ENCODE measurements at regions not wholly inside any gene's neighbourhood (a gene's known extent, or its start where the extent isn't known, plus 50 kb on each side); places are given as distances from the start of the nearest gene placed in this dataset.
A peak's percentile ranks its signal among the peaks of the same experiment; 100 is the strongest.

DNA sequence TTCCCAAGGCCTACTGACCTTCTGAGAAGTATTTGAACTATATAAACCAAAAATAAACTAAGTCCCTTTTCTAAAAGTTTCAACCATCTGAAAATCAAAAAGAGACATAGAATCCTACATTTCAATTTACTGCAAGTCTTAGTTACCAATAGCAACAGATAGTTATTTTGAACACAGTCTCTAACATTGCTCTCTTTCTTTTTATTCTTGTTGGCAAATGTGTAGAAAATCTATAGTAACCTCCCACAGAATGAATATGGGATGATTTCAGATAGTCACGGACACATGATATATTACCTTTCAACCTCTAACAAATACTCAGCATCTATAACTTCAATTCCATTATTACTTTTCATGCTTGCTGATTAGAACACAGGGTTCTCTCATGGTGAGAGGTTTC lies 68.9 kb upstream of the RAB3GAP2 start:
- no peaks in the 10 kb centered on the region for H3K9me1 ChIP-seq (ENCODE audit: control insufficient read depth, extremely low read depth, insufficient read depth, low read length)
- H4K20me1 ChIP-seq (ENCODE audit: control insufficient read depth, extremely low read depth, insufficient read depth, low read length) = no peaks in the 10 kb centered on the region
- H3K36me3 ChIP-seq (ENCODE audit: control insufficient read depth in 2 of 2, extremely low read depth in 1 of 2, insufficient read depth in 2 of 2, low read length in 2 of 2) = no peaks in the 10 kb centered on the region
- no peaks in the 10 kb centered on the region for H3K79me2 ChIP-seq (ENCODE audit: control insufficient read depth, insufficient read depth, low read length)
- FAIRE-seq (no peak), DNase-seq (ENCODE audit: low read depth, low spot score) (no peak)
- H3K9me3 ChIP-seq (ENCODE audit: control insufficient read depth, low read depth, low read length) = no peaks in the 10 kb centered on the region
- no peak overlapping the region for H3K9ac ChIP-seq (ENCODE audit: control insufficient read depth, extremely low read depth, insufficient read depth, low read length)
- dilution Hi-C loops (cut with MboI; ENCODE audit: extremely low pct_ligation_motif_present, low sequenced_read_pairs) = no loop called here
- TF ChIP-seq EZH2 (IDR thresholded peaks at IDR 0.05; ENCODE audit: low read length) = no peak
- TF ChIP-seq, protein P1, sequence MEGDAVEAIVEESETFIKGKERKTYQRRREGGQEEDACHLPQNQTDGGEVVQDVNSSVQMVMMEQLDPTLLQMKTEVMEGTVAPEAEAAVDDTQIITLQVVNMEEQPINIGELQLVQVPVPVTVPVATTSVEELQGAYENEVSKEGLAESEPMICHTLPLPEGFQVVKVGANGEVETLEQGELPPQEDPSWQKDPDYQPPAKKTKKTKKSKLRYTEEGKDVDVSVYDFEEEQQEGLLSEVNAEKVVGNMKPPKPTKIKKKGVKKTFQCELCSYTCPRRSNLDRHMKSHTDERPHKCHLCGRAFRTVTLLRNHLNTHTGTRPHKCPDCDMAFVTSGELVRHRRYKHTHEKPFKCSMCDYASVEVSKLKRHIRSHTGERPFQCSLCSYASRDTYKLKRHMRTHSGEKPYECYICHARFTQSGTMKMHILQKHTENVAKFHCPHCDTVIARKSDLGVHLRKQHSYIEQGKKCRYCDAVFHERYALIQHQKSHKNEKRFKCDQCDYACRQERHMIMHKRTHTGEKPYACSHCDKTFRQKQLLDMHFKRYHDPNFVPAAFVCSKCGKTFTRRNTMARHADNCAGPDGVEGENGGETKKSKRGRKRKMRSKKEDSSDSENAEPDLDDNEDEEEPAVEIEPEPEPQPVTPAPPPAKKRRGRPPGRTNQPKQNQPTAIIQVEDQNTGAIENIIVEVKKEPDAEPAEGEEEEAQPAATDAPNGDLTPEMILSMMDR (optimal IDR thresholded peaks at IDR 0.05 in 1 of 3, IDR thresholded peaks at IDR 0.05 in 1 of 3, conservative IDR thresholded peaks at IDR 0.05 in 1 of 3; ENCODE audit: extremely low read depth in 1 of 3, insufficient read depth in 2 of 3, low read length in 3 of 3) = no peak
- H3K4me3 ChIP-seq (ENCODE audit: control insufficient read depth in 2 of 3, extremely low read depth in 1 of 3, insufficient read depth in 2 of 3, low read depth in 1 of 3, low read length in 3 of 3) = no peak overlapping the region
- H3K27ac ChIP-seq (ENCODE audit: control insufficient read depth, insufficient read depth, low read length) = no peak overlapping the region
- no peak overlapping the region for H3K4me2 ChIP-seq (ENCODE audit: control insufficient read depth, extremely low read depth, insufficient read depth, low read depth, low read length)
- no peaks in the 10 kb centered on the region for H3K27me3 ChIP-seq (ENCODE audit: control insufficient read depth, extremely low read depth, insufficient read depth, low read length)
- peaks cover 19% of the 10 kb centered on the region for H3K4me1 ChIP-seq (ENCODE audit: control insufficient read depth, extremely low read depth, insufficient read depth, low read length)
- H2AFZ ChIP-seq (ENCODE audit: control insufficient read depth, low read length) = no peak overlapping the region

DNA sequence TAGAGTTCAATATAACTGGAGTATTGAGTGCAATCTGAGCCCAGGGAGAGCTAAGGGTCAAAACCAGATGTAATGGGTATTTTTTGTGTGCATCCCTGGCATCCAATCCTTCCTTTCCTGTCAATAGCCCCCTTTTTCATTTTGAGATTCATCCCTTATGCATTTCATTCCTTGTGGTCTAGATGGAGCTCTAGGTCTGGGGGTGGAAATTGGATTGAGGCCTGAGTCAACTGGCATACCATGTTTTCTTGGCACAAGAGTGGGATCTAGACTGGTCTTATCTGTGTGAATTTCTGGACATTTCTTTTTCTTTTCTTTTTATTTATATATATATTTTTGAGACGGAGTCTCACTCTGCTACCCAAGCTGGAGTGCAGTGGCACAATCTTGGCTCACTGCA lies 67.3 kb upstream of the RAB3GAP2 start:
- Histone ChIP-seq H3K36me3 (ENCODE audit: control insufficient read depth in 2 of 2, extremely low read depth in 1 of 2, insufficient read depth in 2 of 2, low read length in 2 of 2) (no peaks in the 10 kb centered on the region), H4K20me1 (ENCODE audit: control insufficient read depth, extremely low read depth, insufficient read depth, low read length) (no peaks in the 10 kb centered on the region), H2AFZ (ENCODE audit: control insufficient read depth, low read length) (no peak overlapping the region), H3K4me2 (ENCODE audit: control insufficient read depth, extremely low read depth, insufficient read depth, low read depth, low read length) (no peak overlapping the region), H3K4me3 (ENCODE audit: control insufficient read depth in 2 of 3, extremely low read depth in 1 of 3, insufficient read depth in 2 of 3, low read depth in 1 of 3, low read length in 3 of 3) (no peak overlapping the region), H3K9ac (ENCODE audit: control insufficient read depth, extremely low read depth, insufficient read depth, low read length) (no peak overlapping the region), H3K27me3 (ENCODE audit: control insufficient read depth, extremely low read depth, insufficient read depth, low read length) (no peaks in the 10 kb centered on the region), H3K79me2 (ENCODE audit: control insufficient read depth, insufficient read depth, low read length) (no peaks in the 10 kb centered on the region), H3K9me1 (ENCODE audit: control insufficient read depth, extremely low read depth, insufficient read depth, low read length) (no peaks in the 10 kb centered on the region), H3K4me1 (ENCODE audit: control insufficient read depth, extremely low read depth, insufficient read depth, low read length) (peaks cover 24% of the 10 kb centered on the region), H3K27ac (ENCODE audit: control insufficient read depth, insufficient read depth, low read length) (no peak overlapping the region), H3K9me3 (ENCODE audit: control insufficient read depth, low read depth, low read length) (no peaks in the 10 kb centered on the region)
- dilution Hi-C loops (cut with MboI; ENCODE audit: extremely low pct_ligation_motif_present, low sequenced_read_pairs) = no loop called here
- FAIRE-seq (no peak), DNase-seq (ENCODE audit: low read depth, low spot score) (no peak)
- TF ChIP-seq, protein P1 (optimal IDR thresholded peaks at IDR 0.05 in 1 of 3, IDR thresholded peaks at IDR 0.05 in 1 of 3, conservative IDR thresholded peaks at IDR 0.05 in 1 of 3; ENCODE audit: extremely low read depth in 1 of 3, insufficient read depth in 2 of 3, low read length in 3 of 3) = peak in 2 of 3 experiments; percentile 16 to 42
- TF ChIP-seq EZH2 (IDR thresholded peaks at IDR 0.05; ENCODE audit: low read length) = no peak
